B cell (primary cell): ENCODE measurements at regions not wholly inside any gene's neighbourhood (a gene's known extent, or its start where the extent isn't known, plus 50 kb on each side); places are given as distances from the start of the nearest gene placed in this dataset.

Source experiments
- CTCF ChIP-seq: fragments of 200-600 bp; IDR thresholded peaks from one replicate; pipeline ENCODE4 v1.8.0; 2022; ENCODE audit warnings: antibody characterized with exemption, mild to moderate bottlenecking
- EZH2 ChIP-seq: IDR thresholded peaks from 2 replicates; pipeline ENCODE4 v1.6.1; 2012; ENCODE audit warnings: borderline replicate concordance, low read depth, mild to moderate bottlenecking, moderate library complexity, low read length; ENCODE audit not compliant: insufficient read depth, poor library complexity, severe bottlenecking

- no peak for TF ChIP-seq CTCF
- no peak for TF ChIP-seq EZH2
Observed at GRCh38 chr14:37810094-37810801, 214.8 kb downstream of the TTC6 start.
